PC-9 (cell line): ENCODE measurements at regions not wholly inside any gene's neighbourhood (a gene's known extent, or its start where the extent isn't known, plus 50 kb on each side); places are given as distances from the start of the nearest gene placed in this dataset.

Source experiments
- BruUV-seq: library from RNA; stranded (reverse); fragments of 400-500 nt; replicated peaks from 2 replicates; lab custom pipeline; 2021; lab: Mats Ljungman, UMichigan
- CTCF ChIA-PET: fragments of 300-600 bp; sonication (Branson Sonifier 250); formaldehyde crosslinking; loops from one replicate; lab custom pipeline; 2022; ENCODE audit warnings: antibody characterized with exemption; lab: Charles Lee
- POLR2A ChIA-PET: fragments of 300-600 bp; sonication (Branson Sonifier 250); formaldehyde crosslinking; loops from one replicate; lab custom pipeline; 2022; ENCODE audit warnings: antibody characterized with exemption; ENCODE audit not compliant: unreplicated experiment; lab: Charles Lee
- DNase-seq, 2 experiments: peaks; one replicate each; pipeline versions ENCODE4 v3.0.0 to v3.0.0-alpha.2; 2015 to 2022; ENCODE audit warnings: mixed read lengths in 1 of 2
- H2AFZ ChIP-seq: fragments of 200-600 bp; sonication (generic); 2 replicates; pipeline ENCODE4 v1.8.1; 2017; ENCODE audit warnings: antibody characterized with exemption
- H3F3A ChIP-seq: fragments of 200-600 bp; sonication (generic); 2 replicates; pipeline ENCODE4 v1.8.1; 2017; ENCODE audit warnings: antibody characterized with exemption, mild to moderate bottlenecking, low read depth; ENCODE audit not compliant: insufficient read depth
- H3K27ac ChIP-seq: fragments of 200-600 bp; sonication (generic); 2 replicates; pipeline ENCODE4 v1.6.1; 2016; ENCODE audit warnings: mixed run types
- H3K27me3 ChIP-seq: fragments of 200-600 bp; sonication (generic); 2 replicates; pipeline ENCODE4 v1.6.1; 2016; ENCODE audit warnings: low read depth, mixed run types; ENCODE audit not compliant: insufficient read depth
- H3K36me3 ChIP-seq: fragments of 200-600 bp; sonication (generic); 2 replicates; pipeline ENCODE4 v1.6.1; 2016; ENCODE audit warnings: low read depth, mixed run types
- H3K4me1 ChIP-seq: fragments of 200-600 bp; sonication (generic); replicated peaks from 2 replicates; pipeline ENCODE4 v1.6.1; 2016; ENCODE audit warnings: mixed run types; ENCODE audit not compliant: insufficient read depth
- H3K4me2 ChIP-seq: fragments of 200-600 bp; sonication (generic); 2 replicates; pipeline ENCODE4 v1.6.1; 2017; ENCODE audit warnings: mixed run types
- H3K4me3 ChIP-seq: fragments of 200-600 bp; sonication (generic); 2 replicates; pipeline ENCODE4 v1.6.1; 2016; ENCODE audit warnings: mixed run types
- H3K79me2 ChIP-seq: fragments of 200-600 bp; sonication (generic); 2 replicates; pipeline ENCODE4 v1.6.1; 2017; ENCODE audit warnings: low read depth, mixed run types
- H3K9me2 ChIP-seq: fragments of 200-600 bp; sonication (generic); 2 replicates; pipeline ENCODE4 v1.8.1; 2017; ENCODE audit warnings: mild to moderate bottlenecking; ENCODE audit not compliant: insufficient read depth
- H3K9me3 ChIP-seq: fragments of 200-600 bp; sonication (generic); 2 replicates; pipeline ENCODE4 v1.8.1; 2016; ENCODE audit warnings: low read depth; ENCODE audit not compliant: insufficient read depth
- H4K20me1 ChIP-seq: fragments of 200-600 bp; sonication (generic); 2 replicates; pipeline ENCODE4 v1.8.1; 2017; ENCODE audit not compliant: insufficient read depth
- EZH2 ChIP-seq: fragments of 200-600 bp; sonication (generic); IDR thresholded peaks from 2 replicates; pipeline ENCODE4 v1.8.0; 2017; ENCODE audit warnings: antibody characterized with exemption, low read depth
- intact Hi-C: fragments of 100-400 bp; cut with micrococcal nuclease; formaldehyde crosslinking; loops from one replicate; pipeline ENCODE4 v1.10.0; 2022; ENCODE audit not compliant: unreplicated experiment
- TF ChIP-seq, protein P1 (sequence below): fragments of 200-600 bp; sonication (generic); conservative IDR thresholded peaks from 2 replicates; pipeline ENCODE4 v1.6.1; 2017; ENCODE audit warnings: mixed run types, antibody characterized with exemption, mild to moderate bottlenecking, moderate library complexity

DNA sequence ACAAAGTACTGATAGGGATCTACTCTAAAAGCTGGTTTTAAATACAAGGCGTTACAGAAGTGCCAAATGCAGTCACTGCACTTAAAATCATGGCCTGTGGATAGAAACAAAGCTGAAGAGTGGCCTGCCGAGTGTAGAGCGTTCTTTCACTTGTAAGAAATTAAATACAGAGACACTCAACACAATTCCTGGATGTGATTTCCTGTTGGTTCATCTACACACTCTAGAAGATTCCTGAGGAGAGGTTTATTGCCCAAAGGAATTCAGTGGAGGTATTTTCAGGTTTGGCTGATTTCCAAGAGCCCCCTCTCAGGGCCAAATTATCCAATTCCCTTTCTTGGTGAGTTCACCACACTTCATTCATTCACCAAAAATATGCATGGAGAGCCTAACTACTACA lies 200.3 kb upstream of the IL12A start:
- TF ChIP-seq, protein P1, sequence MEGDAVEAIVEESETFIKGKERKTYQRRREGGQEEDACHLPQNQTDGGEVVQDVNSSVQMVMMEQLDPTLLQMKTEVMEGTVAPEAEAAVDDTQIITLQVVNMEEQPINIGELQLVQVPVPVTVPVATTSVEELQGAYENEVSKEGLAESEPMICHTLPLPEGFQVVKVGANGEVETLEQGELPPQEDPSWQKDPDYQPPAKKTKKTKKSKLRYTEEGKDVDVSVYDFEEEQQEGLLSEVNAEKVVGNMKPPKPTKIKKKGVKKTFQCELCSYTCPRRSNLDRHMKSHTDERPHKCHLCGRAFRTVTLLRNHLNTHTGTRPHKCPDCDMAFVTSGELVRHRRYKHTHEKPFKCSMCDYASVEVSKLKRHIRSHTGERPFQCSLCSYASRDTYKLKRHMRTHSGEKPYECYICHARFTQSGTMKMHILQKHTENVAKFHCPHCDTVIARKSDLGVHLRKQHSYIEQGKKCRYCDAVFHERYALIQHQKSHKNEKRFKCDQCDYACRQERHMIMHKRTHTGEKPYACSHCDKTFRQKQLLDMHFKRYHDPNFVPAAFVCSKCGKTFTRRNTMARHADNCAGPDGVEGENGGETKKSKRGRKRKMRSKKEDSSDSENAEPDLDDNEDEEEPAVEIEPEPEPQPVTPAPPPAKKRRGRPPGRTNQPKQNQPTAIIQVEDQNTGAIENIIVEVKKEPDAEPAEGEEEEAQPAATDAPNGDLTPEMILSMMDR, result no peak
- no peak for TF ChIP-seq EZH2
- BruUV-seq, result no TSS peak

DNA sequence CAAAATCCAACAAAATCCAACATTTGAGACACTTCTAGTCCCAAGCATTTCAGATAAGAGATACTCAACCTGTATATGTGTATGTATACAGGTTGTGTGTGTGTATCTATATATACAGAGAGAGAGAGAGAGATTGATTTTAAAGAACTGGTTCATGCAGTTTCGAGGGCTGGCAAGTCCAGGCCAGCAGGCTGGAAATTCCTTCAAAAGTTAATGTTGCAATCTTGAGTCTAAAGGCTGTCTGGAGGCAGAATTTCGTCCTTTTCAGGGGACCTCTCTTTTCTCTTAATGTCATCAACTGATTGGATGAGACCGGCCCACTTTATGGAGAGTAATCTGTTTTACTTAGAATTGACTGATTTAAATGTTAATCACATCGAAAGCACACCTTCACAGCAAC lies 199.6 kb upstream of the IL12A start:
- H3K9me3 ChIP-seq, result no peaks in the 10 kb centered on the region
- H3K27me3 ChIP-seq, result no peaks in the 10 kb centered on the region
- H3K79me2 ChIP-seq, result peaks cover 58% of the 10 kb centered on the region
- DNase-seq, result peak in 1 of 2 experiments; percentile 75
- BruUV-seq, result no TSS peak
- H3K4me1 ChIP-seq, result peaks cover 60% of the 10 kb centered on the region
- H3K9me2 ChIP-seq, result no peaks in the 10 kb centered on the region
- peaks cover 43% of the 10 kb centered on the region for H3F3A ChIP-seq
- no peaks in the 10 kb centered on the region for H3K36me3 ChIP-seq
- POLR2A ChIA-PET, result no interaction called here
- intact Hi-C loops, result no loop called here
- no peaks in the 10 kb centered on the region for H4K20me1 ChIP-seq
- no peak overlapping the region for H2AFZ ChIP-seq
- CTCF ChIA-PET, result no interaction called here
- H3K27ac ChIP-seq, result no peak overlapping the region
- H3K4me3 ChIP-seq, result no peak overlapping the region
- H3K4me2 ChIP-seq, result peak overlapping the region; percentile 72
- no peak for TF ChIP-seq EZH2

More for the DNA sequence above, 200.3 kb upstream of the IL12A start:
- intact Hi-C loops, result no loop called here
- ChIA-PET POLR2A (interaction anchor here (0.5 to 0.8 kb wide), 4 partner anchors 10 to 370 kb away, joined by 3 to 8 read pairs (median 6); no protein-coding TSS in a partner anchor), CTCF (interaction anchor here (0.5 kb wide), 1 partner anchor 243 kb away, joined by 5 read pairs; no protein-coding TSS in a partner anchor)
- no peak for DNase-seq
- no peaks in the 10 kb centered on the region for H3K9me2 ChIP-seq
- H3K4me2 ChIP-seq, result peak overlapping the region; percentile 72
- peaks cover 43% of the 10 kb centered on the region for H3F3A ChIP-seq
- H3K4me3 ChIP-seq, result peak overlapping the region; percentile 15; the same call in 1 of the 2 replicates
- H2AFZ ChIP-seq, result no peak overlapping the region
- H3K36me3 ChIP-seq, result no peaks in the 10 kb centered on the region
- no peaks in the 10 kb centered on the region for H3K27me3 ChIP-seq
- H3K79me2 ChIP-seq, result peaks cover 60% of the 10 kb centered on the region
- H4K20me1 ChIP-seq, result no peaks in the 10 kb centered on the region
- H3K27ac ChIP-seq, result peak overlapping the region; percentile 90
- H3K9me3 ChIP-seq, result no peaks in the 10 kb centered on the region
- H3K4me1 ChIP-seq, result peaks cover 64% of the 10 kb centered on the region

DNA sequence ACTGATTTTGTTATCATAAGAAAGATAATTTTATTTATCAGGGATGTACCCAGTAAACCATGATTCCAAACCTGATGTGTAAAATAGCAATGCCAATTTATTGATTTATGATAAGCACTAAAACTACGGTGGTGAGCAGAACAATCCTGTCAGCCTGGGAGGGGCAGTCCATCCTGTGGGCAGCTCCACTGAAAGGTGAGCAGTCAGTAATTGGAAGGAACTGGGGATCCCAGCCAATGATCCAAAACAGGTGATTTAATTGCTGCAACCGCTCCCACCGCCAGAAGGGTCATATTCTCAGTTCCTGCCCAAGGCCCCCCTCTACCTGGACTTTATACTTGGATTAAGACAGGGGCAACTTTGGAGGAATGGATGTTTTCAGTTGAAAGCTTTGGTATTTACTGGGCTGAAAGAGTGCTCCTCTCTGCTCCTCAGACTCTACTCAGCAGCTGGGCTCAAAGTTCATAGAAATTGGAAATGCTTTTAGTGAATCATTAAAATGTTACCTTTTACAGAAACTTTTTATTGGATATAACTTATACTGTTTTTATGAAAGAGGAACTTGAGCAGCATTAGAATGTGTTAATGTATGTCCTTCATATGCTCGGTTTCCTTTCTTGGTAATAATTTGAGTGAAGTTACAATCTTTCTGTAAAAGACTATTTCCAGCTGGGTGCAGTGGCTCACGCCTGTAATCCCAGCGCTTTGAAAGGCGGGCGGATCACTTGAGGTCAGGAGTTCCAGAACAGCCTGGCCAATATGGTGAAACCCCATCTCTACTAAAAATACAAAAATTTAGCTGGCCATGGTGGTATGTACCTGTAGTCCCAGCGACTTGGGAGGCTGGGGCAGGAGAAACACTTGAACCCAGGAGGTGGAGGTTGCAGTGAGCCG lies 198.6 kb upstream of the IL12A start:
- Histone ChIP-seq H3K79me2 (peaks cover 58% of the 10 kb centered on the region), H3K27ac (no peak overlapping the region), H3K4me3 (no peak overlapping the region), H3K9me3 (no peaks in the 10 kb centered on the region), H3F3A (peaks cover 36% of the 10 kb centered on the region), H2AFZ (no peak overlapping the region), H3K27me3 (no peaks in the 10 kb centered on the region), H3K4me1 (peaks cover 51% of the 10 kb centered on the region), H4K20me1 (no peaks in the 10 kb centered on the region), H3K36me3 (no peaks in the 10 kb centered on the region), H3K9me2 (no peaks in the 10 kb centered on the region), H3K4me2 (peak overlapping the region; percentile 72; the same call in 1 of the 2 replicates)
- ChIA-PET CTCF (no interaction called here), POLR2A (no interaction called here)
- TF ChIP-seq, protein P1, result no peak
- TF ChIP-seq EZH2, result no peak
- DNase-seq, result no peak
- intact Hi-C loops, result no loop called here
- no TSS peak for BruUV-seq
